ENCODE measurements at regions not wholly inside any gene's neighbourhood (a gene's known extent, or its start where the extent isn't known, plus 50 kb on each side); places are given as distances from the start of the nearest gene placed in this dataset.
"Not testable (repeated sequence)": the region's sequence is repeated elsewhere in the genome, so short reads cannot be mapped to it uniquely, and the experiment has no call there.

DNA sequence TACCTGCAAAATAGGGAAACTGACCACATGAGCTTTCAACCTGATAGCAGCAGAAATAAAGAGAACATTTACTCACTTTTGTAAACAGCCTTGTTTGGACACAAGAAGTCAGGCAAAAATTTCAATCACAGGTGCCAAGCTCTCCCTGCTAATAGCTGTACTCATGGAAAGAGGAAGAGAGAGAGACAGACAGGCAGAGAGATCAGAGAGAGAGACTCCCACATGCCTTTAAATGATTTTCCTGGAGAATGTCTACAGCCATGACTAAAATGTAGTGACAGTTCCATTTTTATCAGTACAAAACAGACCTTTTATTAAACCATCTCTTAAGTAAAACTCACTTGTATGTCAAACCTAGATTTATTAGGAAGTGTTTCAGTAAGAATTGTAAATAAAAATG, 752.9 kb downstream of the TRAM1L1 start:
- H3K4me3 Mint-ChIP-seq, result no peak overlapping the region
- no peaks in the 10 kb centered on the region for H3K36me3 Mint-ChIP-seq (ENCODE audit: low read depth)
- ChIA-PET POLR2A (no interaction called here), CTCF (no interaction called here)
- no peak overlapping the region for H3K27ac Mint-ChIP-seq
- H3K27me3 Mint-ChIP-seq, result no peaks in the 10 kb centered on the region
- H3K9me3 Mint-ChIP-seq, result no peaks in the 10 kb centered on the region
- no peaks in the 10 kb centered on the region for H3K4me1 Mint-ChIP-seq
- no peak for DNase-seq

DNA sequence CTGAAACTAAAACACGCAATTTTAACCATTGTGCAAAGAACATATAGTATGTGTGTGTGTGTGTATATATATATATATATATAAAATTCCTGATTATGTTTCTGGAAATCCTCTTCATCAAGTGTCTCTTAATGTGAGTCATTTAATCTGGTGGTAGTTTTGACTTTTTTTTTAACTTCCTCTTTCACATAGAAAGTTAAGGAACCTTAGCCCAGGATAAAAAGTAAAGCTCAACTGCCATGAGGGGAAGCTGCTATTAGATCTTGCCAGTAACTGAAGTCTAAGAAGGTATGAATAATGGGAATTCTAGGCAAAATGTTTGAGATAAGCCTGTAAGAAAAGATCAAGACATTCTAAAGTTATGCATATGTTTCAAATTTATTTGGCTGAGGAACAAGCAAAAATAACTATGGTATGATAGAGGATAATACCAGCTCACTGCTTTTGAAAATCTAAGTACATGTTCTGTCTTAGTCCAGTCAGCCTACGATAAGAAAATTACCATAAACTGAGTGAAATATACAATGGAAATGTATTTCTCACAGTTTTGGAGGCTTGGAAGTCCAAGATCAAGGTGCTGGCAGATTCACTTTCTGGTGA, 757.0 kb downstream of the TRAM1L1 start:
- no peaks in the 10 kb centered on the region for H3K9me3 Mint-ChIP-seq
- no peaks in the 10 kb centered on the region for H3K27me3 Mint-ChIP-seq
- no peaks in the 10 kb centered on the region for H3K4me1 Mint-ChIP-seq
- no peak overlapping the region for H3K4me3 Mint-ChIP-seq
- no peaks in the 10 kb centered on the region for H3K36me3 Mint-ChIP-seq (ENCODE audit: low read depth)
- no peak for DNase-seq
- ChIA-PET POLR2A (no interaction called here), CTCF (no interaction called here)
- H3K27ac Mint-ChIP-seq, result no peak overlapping the region

GRCh38 chr4:116323606-116324005, 761.8 kb downstream of the TRAM1L1 start:
- Mint-ChIP-seq H3K27ac (no peak overlapping the region), H3K4me1 (no peaks in the 10 kb centered on the region), H3K4me3 (no peak overlapping the region), H3K9me3 (no peaks in the 10 kb centered on the region), H3K27me3 (no peaks in the 10 kb centered on the region), H3K36me3 (ENCODE audit: low read depth) (no peaks in the 10 kb centered on the region)
- DNase-seq, result no peak
- CTCF ChIA-PET, result no interaction called here
- POLR2A ChIA-PET, result no interaction called here

- POLR2A ChIA-PET, result no interaction called here
- Mint-ChIP-seq H3K4me1 (no peaks in the 10 kb centered on the region), H3K27ac (no peak overlapping the region)
Measured at GRCh38 chr4:116321471-116321870, 763.9 kb downstream of the TRAM1L1 start.

GRCh38 chr4:116320859-116321258, 764.5 kb downstream of the TRAM1L1 start:
- Mint-ChIP-seq H3K36me3 (ENCODE audit: low read depth) (no peaks in the 10 kb centered on the region), H3K4me3 (no peak overlapping the region), H3K27me3 (no peaks in the 10 kb centered on the region), H3K27ac (no peak overlapping the region), H3K9me3 (no peaks in the 10 kb centered on the region), H3K4me1 (no peaks in the 10 kb centered on the region)
- no peak for DNase-seq
- ChIA-PET POLR2A (no interaction called here), CTCF (interaction anchor here (0.6 kb wide), 1 partner anchor 1894 kb away, joined by 3 read pairs; no protein-coding TSS in a partner anchor)

More at GRCh38 chr4:116321471-116321870, 763.9 kb downstream of the TRAM1L1 start:
- no peak for DNase-seq
- Mint-ChIP-seq H3K27me3 (no peaks in the 10 kb centered on the region), H3K36me3 (ENCODE audit: low read depth) (no peaks in the 10 kb centered on the region), H3K4me3 (no peak overlapping the region), H3K9me3 (no peaks in the 10 kb centered on the region)
- CTCF ChIA-PET, result no interaction called here

GRCh38 chr4:116303736-116304188, 781.6 kb downstream of the TRAM1L1 start:
- no peaks in the 10 kb centered on the region for H3K4me1 Mint-ChIP-seq
- H3K9me3 Mint-ChIP-seq, result no peaks in the 10 kb centered on the region
- H3K27me3 Mint-ChIP-seq, result no peaks in the 10 kb centered on the region
- POLR2A ChIA-PET, result no interaction called here
- no peaks in the 10 kb centered on the region for H3K36me3 Mint-ChIP-seq (ENCODE audit: low read depth)
- no peak for DNase-seq
- H3K27ac Mint-ChIP-seq, result no peak overlapping the region
- no peak overlapping the region for H3K4me3 Mint-ChIP-seq
- CTCF ChIA-PET, result no interaction called here

GRCh38 chr4:116302990-116303735, 782.2 kb downstream of the TRAM1L1 start:
- no peak overlapping the region for H3K4me3 Mint-ChIP-seq
- no peaks in the 10 kb centered on the region for H3K4me1 Mint-ChIP-seq
- H3K36me3 Mint-ChIP-seq (ENCODE audit: low read depth), result no peaks in the 10 kb centered on the region
- CTCF ChIA-PET, result no interaction called here
- no peak overlapping the region for H3K27ac Mint-ChIP-seq
- no peaks in the 10 kb centered on the region for H3K27me3 Mint-ChIP-seq
- H3K9me3 Mint-ChIP-seq, result no peaks in the 10 kb centered on the region
- POLR2A ChIA-PET, result no interaction called here
- DNase-seq, result no peak

- POLR2A ChIA-PET, result no interaction called here
- no peak for DNase-seq
- Mint-ChIP-seq H3K4me1 (no peaks in the 10 kb centered on the region), H3K27me3 (no peaks in the 10 kb centered on the region), H3K36me3 (ENCODE audit: low read depth) (no peaks in the 10 kb centered on the region), H3K4me3 (no peak overlapping the region), H3K27ac (no peak overlapping the region), H3K9me3 (no peaks in the 10 kb centered on the region)
- CTCF ChIA-PET, result no interaction called here
Measured at GRCh38 chr4:116275006-116275405, 810.4 kb downstream of the TRAM1L1 start.

GRCh38 chr4:116272336-116272735, 813.0 kb downstream of the TRAM1L1 start:
- no peak for DNase-seq
- no peak overlapping the region for H3K4me3 Mint-ChIP-seq
- H3K27me3 Mint-ChIP-seq, result no peaks in the 10 kb centered on the region
- H3K36me3 Mint-ChIP-seq (ENCODE audit: low read depth), result no peaks in the 10 kb centered on the region
- no peaks in the 10 kb centered on the region for H3K4me1 Mint-ChIP-seq
- no peak overlapping the region for H3K27ac Mint-ChIP-seq
- H3K9me3 Mint-ChIP-seq, result no peaks in the 10 kb centered on the region
- ChIA-PET CTCF (no interaction called here), POLR2A (no interaction called here)

GRCh38 chr4:116260931-116261330, 824.4 kb downstream of the TRAM1L1 start:
- H3K27me3 Mint-ChIP-seq; H3K27ac Mint-ChIP-seq; H3K36me3 Mint-ChIP-seq (ENCODE audit: low read depth); H3K9me3 Mint-ChIP-seq; DNase-seq; H3K4me3 Mint-ChIP-seq; H3K4me1 Mint-ChIP-seq; CTCF ChIA-PET; POLR2A ChIA-PET: not testable (repeated sequence)

GRCh38 chr4:116244771-116245170, 840.6 kb downstream of the TRAM1L1 start:
- Mint-ChIP-seq H3K27ac (no peak overlapping the region), H3K4me1 (no peaks in the 10 kb centered on the region), H3K4me3 (no peak overlapping the region), H3K9me3 (no peaks in the 10 kb centered on the region), H3K36me3 (ENCODE audit: low read depth) (no peaks in the 10 kb centered on the region), H3K27me3 (no peaks in the 10 kb centered on the region)
- no peak for DNase-seq
- ChIA-PET POLR2A (no interaction called here), CTCF (no interaction called here)

DNA sequence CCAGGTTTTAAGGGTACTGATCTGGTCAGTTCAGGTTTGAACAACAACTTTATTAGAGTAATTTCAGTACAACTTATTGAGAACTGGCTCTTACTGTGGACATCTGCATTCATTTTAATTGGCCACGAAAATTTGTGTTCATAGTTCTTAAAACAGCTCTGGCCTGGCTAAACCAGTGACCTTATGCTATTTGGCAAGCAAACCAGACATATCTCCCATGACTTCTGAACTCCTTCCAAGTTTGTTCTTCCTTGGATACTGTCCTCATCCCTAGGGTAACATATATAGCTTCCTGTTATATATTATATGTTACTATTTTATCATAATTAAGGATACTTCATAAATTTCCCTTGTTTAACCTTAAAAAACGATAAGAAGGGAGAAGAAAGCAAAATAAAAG, 841.9 kb downstream of the TRAM1L1 start:
- H3K9me3 Mint-ChIP-seq, result no peaks in the 10 kb centered on the region

GRCh38 chr4:116233971-116234370, 851.4 kb downstream of the TRAM1L1 start:
- no peaks in the 10 kb centered on the region for H3K27me3 Mint-ChIP-seq
- no peaks in the 10 kb centered on the region for H3K4me1 Mint-ChIP-seq
- no peak overlapping the region for H3K4me3 Mint-ChIP-seq
- H3K9me3 Mint-ChIP-seq, result no peaks in the 10 kb centered on the region
- no peak for DNase-seq
- CTCF ChIA-PET, result no interaction called here
- H3K27ac Mint-ChIP-seq, result no peak overlapping the region
- POLR2A ChIA-PET, result no interaction called here
- no peaks in the 10 kb centered on the region for H3K36me3 Mint-ChIP-seq (ENCODE audit: low read depth)

More for the DNA sequence above, 841.9 kb downstream of the TRAM1L1 start:
- Mint-ChIP-seq H3K27me3 (no peaks in the 10 kb centered on the region), H3K27ac (no peak overlapping the region), H3K36me3 (ENCODE audit: low read depth) (no peaks in the 10 kb centered on the region), H3K4me1 (no peaks in the 10 kb centered on the region), H3K4me3 (no peak overlapping the region)
- ChIA-PET POLR2A (no interaction called here), CTCF (interaction anchor here (0.8 kb wide), 1 partner anchor 63 kb away, joined by 3 read pairs; no protein-coding TSS in a partner anchor)
- no peak for DNase-seq

DNA sequence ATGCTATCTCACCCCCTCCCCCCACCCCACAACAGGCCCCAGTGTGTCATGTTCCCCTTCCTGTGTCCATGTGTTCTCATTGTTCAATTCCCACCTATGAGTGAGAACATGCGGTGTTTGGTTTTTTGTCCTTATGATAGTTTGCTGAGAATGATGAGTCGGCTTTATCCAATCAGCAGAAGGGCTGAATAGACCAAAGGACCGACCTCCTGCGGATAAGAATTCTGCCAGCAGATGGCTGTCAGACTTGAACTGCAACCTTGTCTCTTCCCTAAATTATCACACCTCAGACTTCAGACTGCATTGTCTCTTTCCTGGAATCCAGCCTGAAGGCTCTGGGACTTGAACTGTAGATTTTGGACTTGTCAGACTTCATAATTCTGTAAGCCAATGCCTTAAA, 853.4 kb downstream of the TRAM1L1 start:
- H3K9me3 Mint-ChIP-seq, H3K27ac Mint-ChIP-seq, POLR2A ChIA-PET: not testable (repeated sequence)

More for the DNA sequence above, 853.4 kb downstream of the TRAM1L1 start:
- CTCF ChIA-PET; DNase-seq; H3K36me3 Mint-ChIP-seq (ENCODE audit: low read depth); H3K4me3 Mint-ChIP-seq; H3K27me3 Mint-ChIP-seq; H3K4me1 Mint-ChIP-seq: not testable (repeated sequence)
